ENCODE measurements at regions not wholly inside any gene's neighbourhood (a gene's known extent, or its start where the extent isn't known, plus 50 kb on each side); places are given as distances from the start of the nearest gene placed in this dataset.

DNA sequence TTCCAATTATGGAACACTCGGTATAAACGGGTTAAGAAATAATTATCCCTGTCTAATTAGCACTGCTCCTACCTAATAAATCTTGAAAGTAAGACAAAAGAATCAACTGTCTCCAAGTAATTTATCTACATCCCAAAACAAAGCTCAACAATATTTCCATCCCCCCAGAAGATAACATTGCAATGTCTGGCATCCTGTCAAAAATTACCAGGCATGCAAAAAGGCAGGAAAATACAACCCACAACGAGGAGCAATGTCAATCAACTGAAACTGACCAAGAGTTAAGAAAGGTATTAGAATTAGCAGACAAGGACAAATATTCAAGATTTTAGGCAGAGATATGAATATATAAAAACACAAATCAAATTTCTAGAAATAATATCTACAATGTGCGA lies 84.5 kb upstream of the SVIL start:
- no peaks in the 10 kb centered on the region for H3K36me3 ChIP-seq (ENCODE audit: control insufficient read depth in 2 of 2, extremely low read depth in 1 of 2, insufficient read depth in 2 of 2, low read length in 2 of 2)
- FAIRE-seq (no peak), DNase-seq (ENCODE audit: low read depth, low spot score) (no peak)
- H3K4me2 ChIP-seq (ENCODE audit: insufficient read depth, low read length) = no peak overlapping the region
- H3K79me2 ChIP-seq (ENCODE audit: control insufficient read depth, insufficient read depth, low read length) = peaks cover 54% of the 10 kb centered on the region
- no peak overlapping the region for H3K9ac ChIP-seq (replicated peaks; ENCODE audit: extremely low read depth, insufficient read depth, low read length)
- POLR2A ChIA-PET = no interaction called here
- dilution Hi-C loops (cut with MboI; ENCODE audit: extremely low pct_ligation_motif_present, low sequenced_read_pairs) = no loop called here
- no TSS peak for BruUV-seq (replicated peaks)
- H3K9me1 ChIP-seq (replicated peaks; ENCODE audit: control insufficient read depth, extremely low read depth, insufficient read depth, low read length) = no peaks in the 10 kb centered on the region
- H3K4me1 ChIP-seq (ENCODE audit: control insufficient read depth, extremely low read depth, insufficient read depth, low read length) = peaks cover 10% of the 10 kb centered on the region
- CTCF ChIA-PET = interaction anchor here (1.1 to 1.5 kb wide), 3 partner anchors 9 to 91 kb away, joined by 3 read pairs; no protein-coding TSS in a partner anchor
- TF ChIP-seq, protein P1, sequence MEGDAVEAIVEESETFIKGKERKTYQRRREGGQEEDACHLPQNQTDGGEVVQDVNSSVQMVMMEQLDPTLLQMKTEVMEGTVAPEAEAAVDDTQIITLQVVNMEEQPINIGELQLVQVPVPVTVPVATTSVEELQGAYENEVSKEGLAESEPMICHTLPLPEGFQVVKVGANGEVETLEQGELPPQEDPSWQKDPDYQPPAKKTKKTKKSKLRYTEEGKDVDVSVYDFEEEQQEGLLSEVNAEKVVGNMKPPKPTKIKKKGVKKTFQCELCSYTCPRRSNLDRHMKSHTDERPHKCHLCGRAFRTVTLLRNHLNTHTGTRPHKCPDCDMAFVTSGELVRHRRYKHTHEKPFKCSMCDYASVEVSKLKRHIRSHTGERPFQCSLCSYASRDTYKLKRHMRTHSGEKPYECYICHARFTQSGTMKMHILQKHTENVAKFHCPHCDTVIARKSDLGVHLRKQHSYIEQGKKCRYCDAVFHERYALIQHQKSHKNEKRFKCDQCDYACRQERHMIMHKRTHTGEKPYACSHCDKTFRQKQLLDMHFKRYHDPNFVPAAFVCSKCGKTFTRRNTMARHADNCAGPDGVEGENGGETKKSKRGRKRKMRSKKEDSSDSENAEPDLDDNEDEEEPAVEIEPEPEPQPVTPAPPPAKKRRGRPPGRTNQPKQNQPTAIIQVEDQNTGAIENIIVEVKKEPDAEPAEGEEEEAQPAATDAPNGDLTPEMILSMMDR (IDR thresholded peaks at IDR 0.05; ENCODE audit: extremely low read depth in 1 of 2, insufficient read depth in 1 of 2, low read depth in 1 of 2, low read length in 2 of 2) = no peak
- TF ChIP-seq POLR2AphosphoS5 (IDR thresholded peaks at IDR 0.05; ENCODE audit: insufficient read depth, low read depth, low read length) (no peak), GATA2 (IDR thresholded peaks at IDR 0.05; ENCODE audit: insufficient read depth, insufficient read length, low read depth, low read length) (no peak), FOS (IDR thresholded peaks at IDR 0.05; ENCODE audit: borderline replicate concordance, insufficient read depth, low read length) (no peak), MYC (IDR thresholded peaks at IDR 0.05; ENCODE audit: low read depth, low read length) (no peak), JUN (IDR thresholded peaks at IDR 0.05; ENCODE audit: borderline replicate concordance, insufficient read depth, insufficient read length, low read depth) (no peak), POLR2A (IDR thresholded peaks at IDR 0.05; ENCODE audit: low read depth, low read length) (no peak), EZH2 (IDR thresholded peaks at IDR 0.05; ENCODE audit: borderline replicate concordance, low read depth, low read length, severe bottlenecking) (no peak)
- TF ChIP-seq, protein P2, sequence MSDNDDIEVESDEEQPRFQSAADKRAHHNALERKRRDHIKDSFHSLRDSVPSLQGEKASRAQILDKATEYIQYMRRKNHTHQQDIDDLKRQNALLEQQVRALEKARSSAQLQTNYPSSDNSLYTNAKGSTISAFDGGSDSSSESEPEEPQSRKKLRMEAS (IDR thresholded peaks at IDR 0.05; ENCODE audit: insufficient read depth, insufficient read length) = no peak
- H3K9me3 ChIP-seq (replicated peaks; ENCODE audit: control insufficient read depth, insufficient read depth, low read length) = peaks cover 2% of the 10 kb centered on the region
- intact Hi-C loops (cut with micrococcal nuclease) = no loop called here
- no peak overlapping the region for H3K27ac ChIP-seq (ENCODE audit: insufficient read depth, low read depth, low read length)
- H4K20me1 ChIP-seq (replicated peaks; ENCODE audit: control insufficient read depth, extremely low read depth, insufficient read depth, low read length) = no peaks in the 10 kb centered on the region
- H3K27me3 ChIP-seq (ENCODE audit: control insufficient read depth in 2 of 2, insufficient read depth in 2 of 2, low read length in 2 of 2) = no peaks in the 10 kb centered on the region
- no peak overlapping the region for H3K4me3 ChIP-seq (replicated peaks in 1 of 3; ENCODE audit: insufficient read depth in 1 of 3, low read depth in 1 of 3, low read length in 3 of 3)
- no peak overlapping the region for H2AFZ ChIP-seq (ENCODE audit: low read depth, low read length)

Data from endothelial cell of umbilical vein (primary cell).